Activated CD4-positive, alpha-beta memory T cell treated with anti-CD3 and anti-CD28 coated beads for 36 hours (primary cell): ENCODE measurements at regions not wholly inside any gene's neighbourhood (a gene's known extent, or its start where the extent isn't known, plus 50 kb on each side); places are given as distances from the start of the nearest gene placed in this dataset.

Source experiments
- CTCF ChIA-PET: fragments of 350-600 bp; sonication (Branson Sonifier 250); formaldehyde crosslinking; loops from one replicate; lab custom pipeline; 2021; ENCODE audit warnings: antibody characterized with exemption, inconsistent platforms; lab: Charles Lee
- POLR2A ChIA-PET: fragments of 350-600 bp; sonication (Branson Sonifier 250); formaldehyde crosslinking; loops from one replicate; lab custom pipeline; 2021; ENCODE audit warnings: antibody characterized with exemption; lab: Charles Lee
- DNase-seq: peaks from one replicate; pipeline ENCODE4 v3.0.0-alpha.2; 2020
- H3K27ac Mint-ChIP-seq: one replicate; pipeline ENCODE4 v1.8.0; 2021; ENCODE audit warnings: mixed read lengths
- H3K27me3 Mint-ChIP-seq: one replicate; pipeline ENCODE4 v1.8.0; 2021; ENCODE audit warnings: mixed read lengths
- H3K36me3 Mint-ChIP-seq: one replicate; pipeline ENCODE4 v1.8.0; 2021; ENCODE audit warnings: mixed read lengths
- H3K4me1 Mint-ChIP-seq: one replicate; pipeline ENCODE4 v1.8.0; 2021; ENCODE audit warnings: low read depth, mixed read lengths
- H3K4me3 Mint-ChIP-seq: one replicate; pipeline ENCODE4 v1.8.0; 2021; ENCODE audit warnings: mild to moderate bottlenecking, mixed read lengths
- H3K9me3 Mint-ChIP-seq: one replicate; pipeline ENCODE4 v1.8.0; 2021; ENCODE audit warnings: mixed read lengths
- intact Hi-C: fragments of 100-400 bp; cut with micrococcal nuclease; formaldehyde crosslinking; loops from one replicate; pipeline ENCODE4 v1.15.1; 2023

- Mint-ChIP-seq H3K9me3 (no peaks in the 10 kb centered on the region), H3K27me3 (peaks cover 1% of the 10 kb centered on the region), H3K4me3 (no peak overlapping the region), H3K4me1 (peaks cover 43% of the 10 kb centered on the region), H3K27ac (no peak overlapping the region), H3K36me3 (no peaks in the 10 kb centered on the region)
- intact Hi-C loops: no loop called here
- peak; percentile 37 for DNase-seq
- ChIA-PET CTCF (interaction anchor here (0.7 kb wide), 1 partner anchor 68 kb away, joined by 3 read pairs; no protein-coding TSS in a partner anchor), POLR2A (no interaction called here)
Measured at GRCh38 chr14:75226755-75227544, 50.5 kb upstream of the TMED10 start.
